ENCODE measurements at regions not wholly inside any gene's neighbourhood (a gene's known extent, or its start where the extent isn't known, plus 50 kb on each side); places are given as distances from the start of the nearest gene placed in this dataset.

- TF ChIP-seq POLR2A (IDR thresholded peaks at IDR 0.05): no peak
- no peak for TF ChIP-seq CTCF (IDR thresholded peaks at IDR 0.05)
- TF ChIP-seq EP300 (IDR thresholded peaks at IDR 0.05; ENCODE audit: low read depth): no peak
- TF ChIP-seq POLR2AphosphoS5 (IDR thresholded peaks at IDR 0.05): no peak
- in situ Hi-C loops (cut with MboI; ENCODE audit: low pct_ligation_motif_present in 1 of 4, low pct_unique_long_range_greater_than_20kb in 1 of 4, low sequenced_read_pairs in 3 of 4) (no loop called here), intact Hi-C loops (cut with DNase I; ENCODE audit: low total_unique reads) (no loop called here)
- H3K27ac ChIP-seq: no peak overlapping the region
- no peaks in the 10 kb centered on the region for H3K4me1 ChIP-seq
- no peak for DNase-seq
- H3K9me3 ChIP-seq: no peaks in the 10 kb centered on the region
- H3K27me3 ChIP-seq: no peaks in the 10 kb centered on the region
- no peaks in the 10 kb centered on the region for H3K36me3 ChIP-seq
- no peak overlapping the region for H3K4me3 ChIP-seq
These were observed 474.7 kb upstream of the LRATD1 start for GRCh38 chr2:14157816-14158215.

- intact Hi-C loops (cut with DNase I; ENCODE audit: low total_unique reads): no loop called here
- TF ChIP-seq CTCF (IDR thresholded peaks at IDR 0.05): no peak
- no peak overlapping the region for H3K27ac ChIP-seq
- no peaks in the 10 kb centered on the region for H3K36me3 ChIP-seq
- 62 to 63% methylated on average over 3 of the region's 3 CpGs for WGBS, 2 donors (ENCODE audit: low coverage in 1 of 2)
- no peaks in the 10 kb centered on the region for H3K27me3 ChIP-seq
- DNase-seq: no peak
- H3K9me3 ChIP-seq: no peaks in the 10 kb centered on the region
- H3K4me1 ChIP-seq: no peaks in the 10 kb centered on the region
- H3K4me3 ChIP-seq: no peak overlapping the region
- in situ Hi-C loops (cut with MboI; ENCODE audit: low pct_ligation_motif_present in 1 of 4, low pct_unique_long_range_greater_than_20kb in 1 of 4, low sequenced_read_pairs in 3 of 4): no loop called here
These were observed 452.2 kb upstream of the LRATD1 start for GRCh38 chr2:14180333-14180732.

- 96% methylated on average over 16 of the region's 16 CpGs; no CpG with 5 or more reads in 1 of the 2 donors for WGBS, 2 donors (ENCODE audit: low coverage in 1 of 2)
- TF ChIP-seq CTCF (IDR thresholded peaks at IDR 0.05) (no peak), EP300 (IDR thresholded peaks at IDR 0.05; ENCODE audit: low read depth) (no peak), POLR2A (IDR thresholded peaks at IDR 0.05) (no peak), POLR2AphosphoS5 (IDR thresholded peaks at IDR 0.05) (no peak)
- DNase-seq: no peak
- Histone ChIP-seq H3K4me3 (no peak overlapping the region), H3K4me1 (no peaks in the 10 kb centered on the region), H3K27me3 (no peaks in the 10 kb centered on the region), H3K27ac (no peak overlapping the region), H3K36me3 (no peaks in the 10 kb centered on the region), H3K9me3 (no peaks in the 10 kb centered on the region)
- intact Hi-C loops (cut with DNase I; ENCODE audit: low total_unique reads): no loop called here
- in situ Hi-C loops (cut with MboI; ENCODE audit: low pct_ligation_motif_present in 1 of 4, low pct_unique_long_range_greater_than_20kb in 1 of 4, low sequenced_read_pairs in 3 of 4): no loop called here
These were observed 450.1 kb upstream of the LRATD1 start for GRCh38 chr2:14182227-14182946.

- in situ Hi-C loops (cut with MboI; ENCODE audit: low pct_ligation_motif_present in 1 of 4, low pct_unique_long_range_greater_than_20kb in 1 of 4, low sequenced_read_pairs in 3 of 4) (no loop called here), intact Hi-C loops (cut with DNase I; ENCODE audit: low total_unique reads) (no loop called here)
- Histone ChIP-seq H3K9me3 (no peaks in the 10 kb centered on the region), H3K27me3 (no peaks in the 10 kb centered on the region), H3K27ac (no peak overlapping the region), H3K4me3 (no peak overlapping the region), H3K36me3 (no peaks in the 10 kb centered on the region), H3K4me1 (no peaks in the 10 kb centered on the region)
- DNase-seq: no peak
- WGBS, 2 donors (ENCODE audit: low coverage in 1 of 2): 58 to 70% methylated on average over 2 of the region's 2 CpGs
- no peak for TF ChIP-seq POLR2A (IDR thresholded peaks at IDR 0.05)
- no peak for TF ChIP-seq POLR2AphosphoS5 (IDR thresholded peaks at IDR 0.05)
- TF ChIP-seq CTCF (IDR thresholded peaks at IDR 0.05): no peak
- no peak for TF ChIP-seq EP300 (IDR thresholded peaks at IDR 0.05; ENCODE audit: low read depth)
These were observed 446.6 kb upstream of the LRATD1 start for GRCh38 chr2:14185906-14186305.
